ENCODE measurements at regions not wholly inside any gene's neighbourhood (a gene's known extent, or its start where the extent isn't known, plus 50 kb on each side); places are given as distances from the start of the nearest gene placed in this dataset.

- TF ChIP-seq CTCF (IDR thresholded peaks at IDR 0.05) (no peak), EZH2 (IDR thresholded peaks at IDR 0.05; ENCODE audit: borderline replicate concordance, insufficient read depth, low read depth, low read length, poor library complexity, severe bottlenecking) (no peak)
Observed at GRCh38 chr15:72912121-72912520, 128.6 kb upstream of the ADPGK start.

All from B cell (primary cell).